Urinary bladder (tissue), 3 donors: ENCODE measurements at regions not wholly inside any gene's neighbourhood (a gene's known extent, or its start where the extent isn't known, plus 50 kb on each side); places are given as distances from the start of the nearest gene placed in this dataset.
"Not testable (repeated sequence)": the region's sequence is repeated elsewhere in the genome, so short reads cannot be mapped to it uniquely, and the experiment has no call there.

Experiments used
- DNase-seq: peaks from one replicate; pipeline ENCODE4 v3.0.0-alpha.2; 2015; ENCODE audit errors: extremely low spot score
- H3K27ac ChIP-seq: one replicate; pipeline ENCODE4 v1.5.1; 2013; ENCODE audit warnings: low read depth, mild to moderate bottlenecking, moderate library complexity
- H3K36me3 ChIP-seq: one replicate; pipeline ENCODE4 v1.6.1; 2013; ENCODE audit warnings: mild to moderate bottlenecking, moderate library complexity; ENCODE audit not compliant: insufficient read depth
- H3K4me1 ChIP-seq: one replicate; pipeline ENCODE4 v1.6.1; 2013; ENCODE audit warnings: mild to moderate bottlenecking, moderate library complexity; ENCODE audit not compliant: insufficient read depth
- H3K4me3 ChIP-seq: one replicate; pipeline ENCODE4 v1.5.1; 2013; ENCODE audit warnings: low read depth, low read length
- WGBS: extraction: QIAGEN DNeasy Blood & Tissue Kit; methylation state at CpG from one replicate; pipeline ENCODE4 v1.1.7; 2013; 5-methylcytosine and 5-hydroxymethylcytosine counted together
- donor health status: healthy with polysubstance abuse.
- donor health status: healthy.

GRCh38 chr9:90176901-90177300, 465.7 kb downstream of the DIRAS2 start:
- Histone ChIP-seq H3K36me3 (no peaks in the 10 kb centered on the region), H3K27ac (no peak overlapping the region), H3K4me3 (no peak overlapping the region), H3K4me1 (no peaks in the 10 kb centered on the region)
- 94% methylated on average over 2 of the region's 2 CpGs for WGBS
- DNase-seq, result no peak

GRCh38 chr9:90180381-90180780, 462.2 kb downstream of the DIRAS2 start:
- Histone ChIP-seq H3K27ac (no peak overlapping the region), H3K4me1 (no peaks in the 10 kb centered on the region), H3K4me3 (no peak overlapping the region), H3K36me3 (no peaks in the 10 kb centered on the region)
- WGBS, result 61% methylated on average over 1 of the region's 1 CpG
- no peak for DNase-seq

GRCh38 chr9:90188656-90189055, 454.0 kb downstream of the DIRAS2 start:
- H3K27ac ChIP-seq, result no peak overlapping the region
- no peaks in the 10 kb centered on the region for H3K4me1 ChIP-seq
- H3K4me3 ChIP-seq, result no peak overlapping the region
- no peak for DNase-seq
- 48% methylated on average over 2 of the region's 2 CpGs for WGBS
- H3K36me3 ChIP-seq, result no peaks in the 10 kb centered on the region

GRCh38 chr9:90189306-90189705, 453.3 kb downstream of the DIRAS2 start:
- Histone ChIP-seq H3K27ac (no peak overlapping the region), H3K4me3 (no peak overlapping the region), H3K36me3 (no peaks in the 10 kb centered on the region), H3K4me1 (no peaks in the 10 kb centered on the region)
- no peak for DNase-seq
- 79% methylated on average over 6 of the region's 6 CpGs for WGBS

- DNase-seq, H3K27ac ChIP-seq, H3K4me1 ChIP-seq, H3K36me3 ChIP-seq, H3K4me3 ChIP-seq: not testable (repeated sequence)
- 80% methylated on average over 7 of the region's 7 CpGs for WGBS
These were observed 450.2 kb downstream of the DIRAS2 start for GRCh38 chr9:90192465-90192864.

GRCh38 chr9:90198956-90199355, 443.7 kb downstream of the DIRAS2 start:
- Histone ChIP-seq H3K4me1 (no peaks in the 10 kb centered on the region), H3K36me3 (no peaks in the 10 kb centered on the region), H3K4me3 (no peak overlapping the region), H3K27ac (no peak overlapping the region)
- DNase-seq, result no peak
- 72% methylated on average over 3 of the region's 3 CpGs for WGBS

- DNase-seq, result no peak
- WGBS, result 19% methylated on average over 2 of the region's 2 CpGs
- Histone ChIP-seq H3K27ac (no peak overlapping the region), H3K36me3 (no peaks in the 10 kb centered on the region), H3K4me1 (no peaks in the 10 kb centered on the region), H3K4me3 (no peak overlapping the region)
These were observed 440.9 kb downstream of the DIRAS2 start for GRCh38 chr9:90201766-90202165.

- no peaks in the 10 kb centered on the region for H3K4me1 ChIP-seq
- WGBS, result 73% methylated on average over 7 of the region's 7 CpGs
- no peaks in the 10 kb centered on the region for H3K36me3 ChIP-seq
- DNase-seq, result no peak
- no peak overlapping the region for H3K27ac ChIP-seq
- no peak overlapping the region for H3K4me3 ChIP-seq
These were observed 438.3 kb downstream of the DIRAS2 start for GRCh38 chr9:90204128-90204831.

GRCh38 chr9:90213045-90213444, 429.6 kb downstream of the DIRAS2 start:
- not testable (repeated sequence) for DNase-seq, H3K4me1 ChIP-seq, H3K27ac ChIP-seq, H3K4me3 ChIP-seq, H3K36me3 ChIP-seq
- 57% methylated on average over 9 of the region's 9 CpGs for WGBS

- 15% methylated on average over 27 of the region's 27 CpGs for WGBS
These were observed 423.0 kb downstream of the DIRAS2 start for GRCh38 chr9:90219548-90220118.

GRCh38 chr9:90221899-90222298, 420.7 kb downstream of the DIRAS2 start:
- DNase-seq, H3K36me3 ChIP-seq, H3K4me3 ChIP-seq, H3K4me1 ChIP-seq, H3K27ac ChIP-seq: not testable (repeated sequence)
- 81% methylated on average over 18 of the region's 18 CpGs for WGBS

More at GRCh38 chr9:90219548-90220118, 423.0 kb downstream of the DIRAS2 start:
- no peak overlapping the region for H3K4me3 ChIP-seq
- H3K4me1 ChIP-seq, result no peaks in the 10 kb centered on the region
- no peaks in the 10 kb centered on the region for H3K36me3 ChIP-seq
- no peak for DNase-seq
- H3K27ac ChIP-seq, result no peak overlapping the region

GRCh38 chr9:90226839-90227338, 415.7 kb downstream of the DIRAS2 start:
- H3K4me3 ChIP-seq, H3K4me1 ChIP-seq, H3K27ac ChIP-seq, H3K36me3 ChIP-seq: not testable (repeated sequence)
- 52% methylated on average over 10 of the region's 10 CpGs for WGBS
- DNase-seq, result peak; percentile 49

- 91% methylated on average over 4 of the region's 4 CpGs for WGBS
- DNase-seq, H3K27ac ChIP-seq: not testable (repeated sequence)
These were observed 409.5 kb downstream of the DIRAS2 start for GRCh38 chr9:90233081-90233480.

GRCh38 chr9:90240541-90240940, 402.1 kb downstream of the DIRAS2 start:
- no peaks in the 10 kb centered on the region for H3K36me3 ChIP-seq
- no peak overlapping the region for H3K27ac ChIP-seq
- WGBS, result 78% methylated on average over 7 of the region's 7 CpGs
- H3K4me3 ChIP-seq, result no peak overlapping the region
- no peak for DNase-seq
- H3K4me1 ChIP-seq, result no peaks in the 10 kb centered on the region

More at GRCh38 chr9:90233081-90233480, 409.5 kb downstream of the DIRAS2 start:
- not testable (repeated sequence) for H3K4me1 ChIP-seq, H3K4me3 ChIP-seq, H3K36me3 ChIP-seq
